Activated CD4-positive, CD25-positive, alpha-beta regulatory T cell (primary cell): ENCODE measurements at regions not wholly inside any gene's neighbourhood (a gene's known extent, or its start where the extent isn't known, plus 50 kb on each side); places are given as distances from the start of the nearest gene placed in this dataset.
"Not testable (repeated sequence)": the region's sequence is repeated elsewhere in the genome, so short reads cannot be mapped to it uniquely, and the experiment has no call there.

Experiments used
- DNase-seq, 4 experiments: peaks; one replicate each; lab custom pipeline; 2025; lab: John Stamatoyannopoulos, UW

GRCh38 chr12:131192951-131193350, 239.2 kb downstream of the ADGRD1 start:
- no peak for DNase-seq

GRCh38 chr12:131194166-131194565, 240.5 kb downstream of the ADGRD1 start:
- no peak for DNase-seq

- no peak for DNase-seq
These were observed 242.1 kb downstream of the ADGRD1 start for GRCh38 chr12:131195796-131196195.

GRCh38 chr12:131196220-131196619, 242.5 kb downstream of the ADGRD1 start:
- DNase-seq: no peak

- no peak for DNase-seq
These were observed 243.8 kb downstream of the ADGRD1 start for GRCh38 chr12:131197490-131197889.

GRCh38 chr12:131199221-131199620, 245.5 kb downstream of the ADGRD1 start:
- no peak for DNase-seq

GRCh38 chr12:131201912-131202311, 248.2 kb downstream of the ADGRD1 start:
- not testable (repeated sequence) for DNase-seq

GRCh38 chr12:131202592-131203378, 249.1 kb downstream of the ADGRD1 start:
- DNase-seq: no peak

- no peak for DNase-seq
These were observed 250.1 kb downstream of the ADGRD1 start for GRCh38 chr12:131203666-131204415.

- no peak for DNase-seq
These were observed 250.9 kb downstream of the ADGRD1 start for GRCh38 chr12:131204416-131205274.

- not testable (repeated sequence) for DNase-seq
These were observed 251.7 kb downstream of the ADGRD1 start for GRCh38 chr12:131205275-131205933.

- DNase-seq: not testable (repeated sequence)
These were observed 253.1 kb downstream of the ADGRD1 start for GRCh38 chr12:131206630-131207299.

- DNase-seq: not testable (repeated sequence)
These were observed 253.6 kb downstream of the ADGRD1 start for GRCh38 chr12:131207300-131207660.

GRCh38 chr12:131207841-131208240, 254.1 kb downstream of the ADGRD1 start:
- not testable (repeated sequence) for DNase-seq

- no peak for DNase-seq
These were observed 254.7 kb downstream of the ADGRD1 start for GRCh38 chr12:131208425-131208824.

GRCh38 chr12:131209082-131210070, 255.7 kb downstream of the ADGRD1 start:
- DNase-seq: no peak

- no peak for DNase-seq
These were observed 257.0 kb downstream of the ADGRD1 start for GRCh38 chr12:131210506-131211339.

- DNase-seq: no peak
These were observed 257.7 kb downstream of the ADGRD1 start for GRCh38 chr12:131211340-131211938.
